ENCODE measurements at regions not wholly inside any gene's neighbourhood (a gene's known extent, or its start where the extent isn't known, plus 50 kb on each side); places are given as distances from the start of the nearest gene placed in this dataset.

DNA sequence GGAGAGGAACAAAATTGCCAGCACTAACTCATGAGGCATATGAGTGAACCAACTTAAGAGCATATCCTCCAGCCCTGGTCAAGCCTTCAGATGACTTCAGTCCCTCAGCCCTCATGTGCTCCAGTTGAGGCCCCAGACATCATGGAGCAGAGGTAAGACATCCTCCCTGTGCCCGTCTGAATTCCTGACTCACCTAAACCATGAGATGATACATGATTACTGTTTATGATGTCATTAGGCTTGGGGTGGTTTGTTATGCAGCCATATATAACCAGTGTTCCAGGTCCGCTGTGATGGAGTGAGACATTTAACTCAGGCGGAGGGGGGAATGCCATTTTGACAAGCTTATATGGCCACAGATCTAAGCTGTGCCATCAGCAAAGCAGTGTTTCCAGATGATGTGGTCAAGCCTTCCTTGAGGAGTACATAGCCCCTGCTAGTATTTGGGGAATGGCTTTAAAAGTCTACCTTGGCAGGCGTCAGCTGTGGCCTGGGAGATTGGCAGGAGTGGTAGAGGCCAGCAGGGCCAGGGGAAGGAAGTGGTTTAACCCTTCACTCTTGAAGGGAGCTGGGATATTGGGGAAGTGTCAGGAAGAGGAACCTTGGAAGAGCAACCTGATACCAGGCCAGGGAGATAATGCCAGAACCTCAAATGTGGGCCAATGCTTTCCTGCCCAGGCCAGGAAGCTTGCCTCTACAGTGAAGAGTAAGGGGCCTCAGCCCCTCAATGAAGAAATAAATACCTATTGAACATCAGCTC is 343.0 kb upstream of the PODXL start:
- DNase-seq (ENCODE audit: low spot score), result no peak

DNA sequence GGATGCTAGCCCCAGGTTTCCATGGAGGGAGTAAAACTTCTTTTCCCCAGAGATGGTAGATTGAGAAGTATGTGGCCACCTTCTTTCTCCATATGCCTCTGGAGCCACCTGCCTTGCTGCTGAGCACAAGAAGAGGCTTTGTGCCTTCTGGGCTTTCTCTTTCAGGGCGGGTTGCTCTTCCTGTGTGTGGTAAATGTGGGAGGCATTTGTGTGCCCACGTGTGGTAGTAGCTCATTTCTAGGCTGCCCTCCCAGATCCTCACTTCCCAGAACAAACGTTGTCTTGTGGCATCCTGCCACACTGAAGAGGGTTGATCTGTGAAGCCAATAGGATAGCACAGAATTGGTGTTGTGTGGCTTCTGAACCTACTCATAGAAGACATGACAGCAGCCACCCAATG is 342.0 kb upstream of the PODXL start:
- no peak for DNase-seq (ENCODE audit: low spot score)

GRCh38 chr7:131897790-131898165 is 341.4 kb upstream of the PODXL start:
- DNase-seq (ENCODE audit: low spot score), result no peak

- DNase-seq (ENCODE audit: low spot score), result no peak
Measured at GRCh38 chr7:131897016-131897789, 340.8 kb upstream of the PODXL start.

- DNase-seq (ENCODE audit: low spot score), result no peak
Measured at GRCh38 chr7:131896165-131896863, 339.9 kb upstream of the PODXL start.

DNA sequence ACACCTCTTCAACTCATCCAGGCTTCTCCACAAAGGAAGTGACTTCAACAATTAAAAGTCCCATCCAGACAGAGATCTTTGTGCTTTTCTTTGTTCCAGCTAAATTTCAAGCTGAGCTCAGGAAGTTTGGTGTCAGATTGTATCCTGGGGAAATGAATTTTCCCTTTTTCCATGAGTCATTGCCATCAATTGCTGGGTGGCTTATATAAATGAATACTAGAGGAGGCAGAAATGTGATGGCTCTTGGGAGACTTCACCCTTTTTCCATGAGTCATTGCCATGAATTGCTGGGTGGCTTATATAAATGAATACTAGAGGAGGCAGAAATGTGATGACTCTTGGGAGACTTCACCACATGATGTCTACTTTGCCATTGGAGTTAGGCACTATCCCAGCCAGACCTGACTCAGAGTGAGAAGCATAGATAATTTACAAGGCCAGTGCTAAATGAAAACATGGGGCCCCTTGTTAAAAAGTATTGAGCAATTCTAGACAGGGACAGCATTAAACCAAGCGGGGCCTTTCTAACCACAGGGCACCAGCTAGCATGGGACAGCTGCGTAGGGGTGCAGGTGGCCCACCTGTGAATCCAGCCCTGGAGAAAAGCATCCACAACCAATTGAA is 339.2 kb upstream of the PODXL start:
- no peak for DNase-seq (ENCODE audit: low spot score)

DNA sequence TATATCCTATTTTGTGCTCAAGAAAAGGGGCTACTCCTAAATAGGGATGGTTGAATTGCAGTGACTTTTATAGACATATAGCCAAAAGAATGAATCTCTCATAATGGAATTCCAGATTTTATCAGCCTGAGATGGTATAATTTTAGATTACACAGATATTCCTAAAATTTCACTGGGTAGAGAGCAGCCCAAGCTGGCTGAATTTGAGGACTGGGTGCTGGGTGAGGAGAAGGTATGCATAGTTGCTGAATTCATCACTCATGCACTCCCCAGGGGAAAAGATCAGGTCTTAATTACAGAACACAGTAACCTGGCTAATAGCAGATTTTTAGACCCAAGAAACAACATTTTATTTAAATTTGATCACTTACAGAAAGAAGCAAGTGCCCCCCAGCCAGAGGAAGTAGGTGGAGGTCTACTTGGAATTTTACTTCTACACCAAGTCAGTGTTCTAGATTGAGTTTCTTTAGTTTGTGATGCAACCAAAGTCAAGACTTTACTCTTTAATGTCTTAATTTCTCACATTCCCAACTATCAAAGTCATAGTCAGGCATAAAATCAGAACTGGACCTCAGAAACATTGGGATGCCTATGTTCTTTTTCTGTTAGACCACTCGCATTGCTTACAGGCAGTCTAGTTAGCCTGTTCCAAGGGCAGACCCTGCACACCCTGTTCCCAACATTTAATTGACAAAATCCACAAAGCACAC is 337.4 kb upstream of the PODXL start:
- DNase-seq (ENCODE audit: low spot score), result no peak

DNA sequence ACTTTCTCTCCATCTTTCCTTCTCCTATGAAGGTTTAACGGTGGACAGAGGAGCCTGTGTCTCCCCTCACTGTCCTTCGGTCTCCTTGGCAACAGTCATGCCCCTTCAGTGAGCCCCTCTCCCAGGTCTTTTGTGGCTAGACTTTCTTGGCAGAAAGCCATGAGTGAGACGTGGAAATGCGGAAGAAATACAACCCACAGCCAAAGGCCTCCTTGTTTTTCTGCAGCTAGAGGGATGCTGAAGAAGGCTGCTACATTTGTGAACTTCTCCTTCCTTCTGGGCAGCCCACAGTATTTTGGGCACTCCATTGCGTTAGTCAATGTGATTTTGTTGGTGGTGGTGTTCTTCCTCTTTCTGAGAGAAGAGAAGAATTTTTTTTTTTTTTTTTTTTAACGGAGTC is 333.7 kb upstream of the PODXL start:
- peak; percentile 12 for DNase-seq (ENCODE audit: low spot score)

DNA sequence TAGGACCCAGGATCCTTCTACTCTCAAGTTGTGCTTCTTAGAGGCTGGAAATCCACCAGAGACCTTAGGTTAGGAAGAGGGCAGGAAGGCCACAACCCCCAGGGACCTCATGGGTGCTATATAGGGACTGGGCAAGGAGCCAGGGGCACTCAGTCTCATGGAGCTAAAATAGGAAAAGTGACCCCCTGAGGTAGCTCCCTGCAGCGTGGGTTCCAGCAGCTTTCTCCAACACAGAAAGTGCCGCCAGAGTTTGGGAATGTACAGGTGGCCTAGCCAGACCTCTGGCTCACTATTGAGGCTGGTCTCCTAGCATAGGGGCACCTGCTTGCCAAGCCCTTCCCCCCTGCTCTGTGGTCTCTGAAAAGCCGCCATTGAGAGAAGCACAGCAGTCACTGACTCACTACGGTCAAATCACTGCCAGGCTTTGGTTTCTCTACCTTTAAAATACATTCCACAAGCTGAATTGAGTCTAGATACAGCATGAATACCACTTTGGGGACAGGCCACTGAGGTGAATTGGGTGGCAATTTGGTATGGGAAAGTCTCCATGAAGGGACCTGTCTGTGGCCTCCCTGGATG is 333.2 kb upstream of the PODXL start:
- no peak for DNase-seq (ENCODE audit: low spot score)

- no peak for DNase-seq (ENCODE audit: low spot score)
Measured at GRCh38 chr7:131883769-131884168, 327.3 kb upstream of the PODXL start.

- DNase-seq (ENCODE audit: low spot score), result no peak
Measured at GRCh38 chr7:131883196-131883595, 326.8 kb upstream of the PODXL start.

DNA sequence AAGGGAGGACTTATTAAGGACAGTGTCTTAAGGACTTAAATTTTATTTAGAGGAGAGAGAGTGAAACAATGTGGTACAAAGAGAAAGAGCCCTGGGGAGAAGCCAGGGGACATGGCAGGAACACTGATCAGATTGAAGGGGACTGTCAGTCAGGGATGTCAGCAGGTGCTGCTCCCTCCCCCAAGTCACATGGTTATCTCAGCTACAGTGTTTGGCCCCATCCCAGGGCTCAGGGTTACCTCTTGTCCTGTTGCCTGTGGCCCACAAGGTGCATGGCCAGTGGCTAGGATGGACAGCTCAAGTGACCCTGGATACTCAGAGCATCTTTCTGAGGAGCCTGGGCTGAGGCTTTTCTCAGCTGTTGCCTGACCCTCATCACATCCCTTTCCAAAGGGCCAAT is 325.9 kb upstream of the PODXL start:
- no peak for DNase-seq (ENCODE audit: low spot score)

DNA sequence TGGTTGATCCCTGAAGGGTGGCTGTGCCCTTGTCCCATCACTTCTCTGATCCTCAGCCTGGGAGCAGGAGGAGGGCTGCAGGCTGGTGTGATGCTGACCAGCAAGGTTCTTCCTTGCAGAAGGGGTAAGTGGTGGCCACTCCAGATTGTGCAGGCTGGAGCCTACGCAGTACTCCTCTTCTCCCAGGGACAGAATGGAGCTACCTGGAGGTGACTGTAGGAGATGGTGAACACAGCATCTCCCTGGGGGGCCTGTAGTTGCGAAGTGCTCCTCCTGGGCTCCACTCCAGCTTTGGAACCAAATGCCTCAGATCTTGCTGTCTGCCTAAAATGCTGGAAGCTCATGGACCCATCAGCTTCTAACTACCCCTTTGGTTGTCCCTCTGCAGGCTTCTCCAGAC is 323.6 kb upstream of the PODXL start:
- no peak for DNase-seq (ENCODE audit: low spot score)

DNA sequence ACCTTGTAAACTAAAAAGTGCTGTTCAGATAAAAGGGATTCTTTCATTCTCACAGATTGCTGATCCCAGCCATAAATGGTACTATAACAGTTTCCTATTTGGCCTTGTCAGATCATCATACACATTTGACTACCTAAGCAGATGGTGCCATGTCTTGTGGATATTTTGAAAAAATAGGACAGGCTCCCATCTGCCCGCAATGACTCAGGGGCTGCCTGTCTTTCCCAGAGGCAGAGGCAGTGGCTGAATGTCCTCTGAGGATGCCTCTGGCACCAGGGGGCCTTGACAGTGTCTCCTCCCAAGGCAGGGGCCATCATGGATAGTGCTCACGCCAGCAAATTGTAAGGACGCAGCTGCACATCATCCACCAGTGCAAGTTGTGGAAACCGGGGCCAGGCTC is 323.0 kb upstream of the PODXL start:
- DNase-seq (ENCODE audit: low spot score), result no peak

GRCh38 chr7:131878777-131879176 is 322.3 kb upstream of the PODXL start:
- no peak for DNase-seq (ENCODE audit: low spot score)

- DNase-seq (ENCODE audit: low spot score), result no peak
Measured at GRCh38 chr7:131873581-131873980, 317.2 kb upstream of the PODXL start.

DNA sequence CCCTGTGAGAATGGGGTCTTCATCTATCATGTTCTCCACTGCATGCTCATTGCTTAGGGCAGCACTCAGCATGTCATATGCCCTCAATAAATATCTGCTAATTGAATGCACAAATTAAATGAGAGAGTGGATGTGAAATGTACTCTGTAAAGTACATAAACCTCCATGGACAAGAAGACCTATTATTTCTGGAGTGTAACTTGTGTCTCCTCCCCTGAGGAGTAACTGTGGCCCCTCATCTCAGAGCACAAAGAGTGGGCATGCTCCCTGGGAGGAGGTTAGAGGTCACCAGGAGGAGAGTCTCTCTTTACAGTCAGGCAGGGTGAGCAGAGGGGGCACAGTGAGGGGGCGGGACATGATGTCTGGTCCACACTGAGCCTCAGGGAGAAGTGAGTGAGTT is 313.6 kb upstream of the PODXL start:
- no peak for DNase-seq (ENCODE audit: low spot score)

GRCh38 chr7:131869169-131869844 is 312.9 kb upstream of the PODXL start:
- no peak for DNase-seq (ENCODE audit: low spot score)

DNA sequence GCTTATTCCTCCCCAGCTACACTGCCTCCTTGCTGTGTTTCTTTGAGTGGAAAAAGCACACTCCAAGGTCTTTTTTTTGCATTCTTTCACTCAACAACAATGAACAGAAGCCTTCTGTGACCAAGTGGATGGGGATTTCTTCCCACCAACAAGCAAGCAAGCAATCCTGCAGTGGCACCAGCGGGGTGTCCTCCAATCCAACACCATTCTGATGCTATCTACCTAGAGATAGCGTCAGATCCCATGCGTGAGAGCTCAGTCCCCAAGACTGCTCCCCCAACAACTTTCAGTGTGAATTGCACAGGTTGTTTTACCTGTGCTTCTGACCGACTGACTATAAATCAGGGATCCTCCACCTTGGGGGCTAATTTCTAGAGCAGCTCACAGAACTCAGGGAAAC is 311.0 kb upstream of the PODXL start:
- no peak for DNase-seq (ENCODE audit: low spot score)

DNA sequence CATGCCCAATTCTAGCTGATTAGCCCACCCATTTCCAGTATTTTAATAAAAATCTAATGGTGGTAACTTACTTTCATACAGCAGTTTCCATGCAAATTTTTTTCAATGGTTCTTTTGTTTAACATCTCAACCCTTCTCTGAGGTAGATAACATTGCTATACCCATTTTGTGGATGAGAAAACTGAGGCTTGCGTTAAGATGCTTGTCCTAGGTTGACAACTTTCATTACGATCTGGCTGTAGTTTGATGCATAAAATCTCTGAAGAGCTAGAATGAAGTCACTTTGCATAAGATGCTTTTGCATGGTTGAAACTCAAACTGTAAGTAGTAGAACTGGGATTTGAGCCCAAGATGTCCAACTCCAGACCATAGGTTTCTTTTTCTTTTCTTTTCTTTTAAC is 309.5 kb upstream of the PODXL start:
- DNase-seq (ENCODE audit: low spot score), result no peak

Data from mucosa of gallbladder (tissue), 1 donor.